ENCODE measurements at regions not wholly inside any gene's neighbourhood (a gene's known extent, or its start where the extent isn't known, plus 50 kb on each side); places are given as distances from the start of the nearest gene placed in this dataset.
"Not testable (repeated sequence)": the region's sequence is repeated elsewhere in the genome, so short reads cannot be mapped to it uniquely, and the experiment has no call there.

GRCh38 chr1:24268555-24268954 lies 50.6 kb upstream of the GRHL3 start:
- DNase-seq (ENCODE audit: low spot score), result not testable (repeated sequence)

GRCh38 chr1:24266998-24267397 lies 52.2 kb upstream of the GRHL3 start:
- DNase-seq (ENCODE audit: low spot score), result no peak

DNA sequence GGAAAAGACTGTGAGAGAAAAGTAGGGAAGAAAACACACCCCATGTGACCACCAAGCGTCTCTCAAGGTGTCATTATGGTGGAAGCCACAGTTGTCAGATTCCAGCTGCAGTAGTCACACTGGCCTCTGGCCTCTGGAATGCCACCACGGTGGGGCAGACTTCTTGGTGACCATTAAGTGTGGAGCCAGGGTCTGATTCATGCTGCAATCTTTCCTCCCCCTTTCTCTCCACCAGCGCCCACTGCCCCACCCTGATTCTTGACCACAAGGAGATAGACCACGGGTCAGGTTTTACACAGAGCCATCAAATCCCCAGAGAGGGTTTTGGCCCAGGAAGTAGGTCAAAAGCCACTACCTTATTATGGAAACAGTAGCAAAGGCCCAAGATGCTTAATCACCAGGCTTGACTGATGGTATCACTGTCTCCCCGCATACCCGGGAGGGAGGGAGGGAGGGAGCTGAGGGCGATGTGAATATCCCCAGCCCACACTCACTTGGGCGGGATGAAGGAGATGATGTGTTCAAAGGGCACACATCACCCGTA lies 52.7 kb upstream of the GRHL3 start:
- DNase-seq (ENCODE audit: low spot score), result peak; percentile 85

DNA sequence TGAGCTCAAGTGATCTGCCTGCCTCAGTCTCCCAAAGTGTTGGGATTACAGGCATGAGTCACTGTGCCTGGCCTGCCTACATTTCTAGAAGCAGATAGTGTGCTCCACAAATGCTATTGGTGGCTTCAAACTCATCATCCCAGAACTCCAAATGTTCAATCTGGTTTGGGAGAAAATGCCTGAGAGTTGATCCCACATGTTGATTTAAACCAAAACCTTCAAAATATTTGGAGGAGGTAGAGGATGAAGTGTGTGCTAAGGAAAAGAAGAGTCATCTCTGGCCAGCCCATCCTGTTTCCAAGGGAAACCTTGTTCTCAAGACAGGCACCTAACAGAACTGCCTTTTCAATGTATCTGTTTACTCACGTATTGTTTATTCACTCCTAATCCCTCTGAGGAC lies 55.4 kb upstream of the GRHL3 start:
- DNase-seq (ENCODE audit: low spot score), result no peak

- no peak for DNase-seq (ENCODE audit: low spot score)
Observed at GRCh38 chr1:24263211-24263610, 55.9 kb upstream of the GRHL3 start.

DNA sequence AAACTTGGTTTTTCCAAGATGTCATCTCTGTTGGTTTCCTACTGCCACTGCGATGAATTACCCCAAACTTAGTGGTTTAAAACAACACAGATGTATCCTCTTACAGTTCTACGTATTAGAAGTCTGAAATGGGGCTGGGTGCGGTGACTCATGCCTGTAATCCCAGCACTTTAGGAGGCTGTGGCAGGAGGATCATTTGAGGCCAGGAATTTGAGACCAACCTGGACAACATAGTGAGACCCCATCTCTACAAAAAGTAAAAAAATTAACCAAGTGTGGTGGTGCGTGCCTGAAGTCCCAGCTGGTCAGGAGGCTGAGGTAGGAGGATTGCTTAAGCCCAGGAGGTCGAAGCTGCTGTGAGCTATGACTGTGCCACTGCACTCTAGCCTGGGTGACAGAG lies 57.2 kb upstream of the GRHL3 start:
- DNase-seq (ENCODE audit: low spot score), result no peak

DNA sequence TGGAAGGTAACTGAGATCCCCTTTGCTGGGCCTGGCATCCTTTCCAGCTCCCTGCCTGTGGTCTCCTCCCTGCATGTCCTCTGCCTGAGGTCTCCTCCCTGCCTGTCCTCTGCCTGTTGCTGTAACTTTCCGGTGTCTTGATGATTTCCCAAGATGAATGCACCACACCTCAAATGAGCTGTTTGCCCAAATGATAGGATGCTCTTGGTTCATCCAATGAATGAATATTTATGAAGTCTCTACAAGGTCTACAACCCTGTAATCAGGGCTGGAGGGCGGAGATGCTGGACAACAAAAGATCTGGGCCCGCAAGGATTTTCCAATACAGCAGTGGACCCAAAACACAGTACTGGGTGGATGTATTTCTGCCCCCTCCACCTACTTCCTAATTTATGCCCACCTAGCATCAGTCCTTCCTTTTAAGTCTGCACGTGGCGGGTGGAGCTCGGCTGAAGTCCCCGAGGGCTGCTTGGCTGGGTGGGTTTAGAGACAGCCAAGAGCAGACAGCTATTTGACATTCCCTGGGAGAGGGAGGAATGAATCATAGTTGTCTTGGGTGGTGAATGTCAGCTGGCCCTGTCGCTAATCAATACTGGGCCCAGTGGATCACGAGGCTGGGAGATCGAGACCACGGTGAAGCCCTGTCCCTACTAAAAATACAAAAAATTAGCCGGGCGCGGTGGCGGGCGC lies 60.3 kb upstream of the GRHL3 start:
- DNase-seq (ENCODE audit: low spot score), result no peak

- DNase-seq (ENCODE audit: low spot score), result no peak
Observed at GRCh38 chr1:24257373-24257772, 61.8 kb upstream of the GRHL3 start.

GRCh38 chr1:24256687-24257086 lies 62.5 kb upstream of the GRHL3 start:
- DNase-seq (ENCODE audit: low spot score), result no peak

DNA sequence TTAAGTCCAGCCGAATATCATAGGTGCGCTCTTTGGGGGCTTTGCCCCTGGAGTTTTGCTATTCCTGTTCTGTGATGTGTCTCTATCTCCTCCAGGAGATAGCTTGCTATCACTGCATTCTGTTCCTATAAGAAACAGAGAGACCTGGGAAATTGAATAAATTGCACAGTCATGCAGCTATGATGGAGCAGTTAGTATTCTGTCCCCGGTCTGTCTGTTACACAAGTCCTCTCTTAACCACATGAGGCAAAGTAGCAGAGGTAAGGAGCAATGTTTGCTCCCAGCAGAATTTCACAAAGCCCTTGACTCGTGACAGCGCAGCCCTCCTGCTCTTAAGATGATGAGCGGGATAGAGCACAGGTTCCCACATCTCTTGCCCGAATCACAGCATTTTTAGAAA lies 63.9 kb upstream of the GRHL3 start:
- no peak for DNase-seq (ENCODE audit: low spot score)

GRCh38 chr1:24254783-24255182 lies 64.4 kb upstream of the GRHL3 start:
- no peak for DNase-seq (ENCODE audit: low spot score)

- DNase-seq (ENCODE audit: low spot score), result no peak
Observed at GRCh38 chr1:24253571-24253970, 65.6 kb upstream of the GRHL3 start.

DNA sequence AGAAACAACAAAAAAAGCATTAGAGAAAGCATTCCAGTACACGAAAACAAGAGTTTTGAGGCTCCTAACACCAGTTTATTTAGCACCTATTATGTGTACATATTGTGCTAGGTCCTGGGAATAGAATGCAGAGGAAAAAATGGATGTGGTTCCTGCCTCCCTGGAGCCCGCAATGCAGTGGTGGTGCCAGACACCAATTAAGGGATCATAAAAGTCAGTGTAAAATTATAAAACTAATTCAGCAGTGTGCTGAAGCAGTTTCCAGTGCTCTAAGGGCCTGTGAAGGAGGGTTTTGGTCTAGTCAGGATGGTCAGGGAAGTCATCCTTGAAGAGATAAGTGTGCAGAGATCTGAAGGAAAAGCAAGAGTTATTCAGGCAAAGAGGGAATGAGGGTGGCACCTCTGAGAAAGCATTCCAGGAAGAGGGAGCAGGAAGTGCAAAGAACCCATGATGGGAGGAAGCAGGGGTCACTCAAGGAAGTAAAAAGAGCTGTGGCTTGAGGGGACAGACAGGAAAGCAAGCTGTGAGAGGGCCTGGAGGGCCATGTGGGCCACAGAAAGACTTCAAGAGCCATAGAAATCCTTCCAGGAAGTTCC lies 65.2 kb upstream of the IFNLR1 start:
- DNase-seq (ENCODE audit: low spot score), result no peak

DNA sequence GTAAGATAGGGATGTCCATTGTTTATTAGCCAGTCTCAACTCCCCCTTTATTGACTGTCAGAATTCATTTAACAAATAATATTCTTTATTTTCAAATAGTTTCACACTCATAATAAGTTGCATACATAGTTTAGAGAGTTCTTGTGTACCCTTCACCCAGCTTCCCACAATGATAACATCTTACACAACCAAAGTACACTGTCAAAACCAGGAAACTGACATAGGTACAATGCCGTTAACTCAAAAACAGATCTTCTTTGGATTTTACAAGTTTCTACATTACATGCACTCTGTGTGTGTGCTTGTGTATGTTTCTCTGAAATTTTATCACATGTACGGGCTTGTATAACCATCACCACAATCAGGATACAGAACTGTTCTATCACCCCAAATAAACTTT lies 64.4 kb upstream of the IFNLR1 start:
- no peak for DNase-seq (ENCODE audit: low spot score)

DNA sequence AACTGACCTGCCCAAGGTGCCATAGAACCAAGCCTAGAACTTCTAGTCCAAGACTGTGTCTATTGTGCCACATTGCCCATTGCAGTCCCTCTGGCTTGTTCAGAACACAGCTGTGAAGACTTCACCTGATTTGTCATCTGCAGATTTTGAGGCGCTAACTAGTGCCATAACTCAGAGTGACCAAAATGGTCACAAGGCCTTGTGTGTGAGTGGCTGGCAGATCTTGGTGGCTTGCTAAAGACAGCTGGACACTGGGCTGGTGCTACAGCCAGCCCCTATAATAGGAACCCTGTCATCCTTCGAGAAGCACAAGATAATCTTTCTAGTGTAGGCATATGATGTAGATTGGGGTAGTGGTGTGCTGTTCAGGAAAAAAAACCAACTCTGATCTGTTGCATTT lies 63.7 kb upstream of the IFNLR1 start:
- no peak for DNase-seq (ENCODE audit: low spot score)

DNA sequence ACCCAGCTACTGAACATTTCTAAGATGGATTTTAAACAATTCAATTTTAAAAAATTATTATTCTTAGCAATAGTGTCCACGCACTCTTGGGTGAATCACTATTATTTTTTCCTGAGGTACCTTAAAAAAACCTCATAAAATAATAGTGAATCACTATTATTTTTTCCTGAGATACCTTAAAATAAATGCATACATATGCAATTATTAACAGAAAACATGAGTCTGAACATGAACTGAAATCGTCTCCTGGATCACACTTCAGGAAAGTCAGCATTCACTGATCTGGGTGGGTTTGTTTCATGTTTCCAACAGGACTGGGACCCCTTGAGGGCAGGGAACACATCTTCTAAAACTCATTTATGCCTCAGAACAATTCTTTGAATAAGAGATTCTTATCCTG lies 63.1 kb upstream of the IFNLR1 start:
- no peak for DNase-seq (ENCODE audit: low spot score)

DNA sequence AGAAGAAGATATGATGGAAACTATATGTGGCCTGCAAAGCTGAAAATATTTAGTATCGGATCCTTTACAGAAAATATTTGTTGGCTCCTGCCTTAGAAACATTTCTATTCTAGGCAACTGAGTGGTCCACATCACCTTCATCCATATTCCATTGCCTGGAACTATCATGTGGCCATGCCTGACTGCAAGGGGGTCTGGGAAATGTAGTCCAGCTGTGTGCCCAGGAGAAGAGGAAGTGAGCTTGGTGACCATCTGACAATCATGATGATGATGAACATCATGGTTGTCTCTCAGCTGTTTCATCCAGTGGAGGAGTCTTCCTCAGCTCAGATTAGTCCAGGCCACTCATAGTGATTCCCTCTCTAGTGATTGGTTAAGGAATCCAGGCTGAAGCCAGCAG lies 61.8 kb upstream of the IFNLR1 start:
- DNase-seq (ENCODE audit: low spot score), result no peak

DNA sequence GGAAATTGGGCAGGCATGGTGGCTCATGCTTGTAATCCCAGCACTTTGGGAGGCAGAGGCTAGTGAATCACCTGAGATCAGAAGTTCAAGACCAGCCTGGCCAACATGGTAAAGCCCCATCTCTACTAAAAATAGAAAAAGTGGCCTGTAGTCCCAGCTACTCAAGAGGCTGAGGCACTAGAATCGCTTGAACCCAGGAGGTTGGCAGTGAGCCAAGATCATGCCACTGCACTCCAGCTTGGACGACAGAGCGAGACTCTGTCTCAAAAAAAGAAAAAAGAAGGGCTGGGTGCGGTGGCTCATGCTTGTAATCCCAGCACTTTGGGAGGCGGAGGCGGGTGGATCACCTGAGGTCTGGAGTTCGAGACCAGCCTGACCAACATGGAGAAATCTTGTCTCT lies 60.2 kb upstream of the IFNLR1 start:
- not testable (repeated sequence) for DNase-seq (ENCODE audit: low spot score)

DNA sequence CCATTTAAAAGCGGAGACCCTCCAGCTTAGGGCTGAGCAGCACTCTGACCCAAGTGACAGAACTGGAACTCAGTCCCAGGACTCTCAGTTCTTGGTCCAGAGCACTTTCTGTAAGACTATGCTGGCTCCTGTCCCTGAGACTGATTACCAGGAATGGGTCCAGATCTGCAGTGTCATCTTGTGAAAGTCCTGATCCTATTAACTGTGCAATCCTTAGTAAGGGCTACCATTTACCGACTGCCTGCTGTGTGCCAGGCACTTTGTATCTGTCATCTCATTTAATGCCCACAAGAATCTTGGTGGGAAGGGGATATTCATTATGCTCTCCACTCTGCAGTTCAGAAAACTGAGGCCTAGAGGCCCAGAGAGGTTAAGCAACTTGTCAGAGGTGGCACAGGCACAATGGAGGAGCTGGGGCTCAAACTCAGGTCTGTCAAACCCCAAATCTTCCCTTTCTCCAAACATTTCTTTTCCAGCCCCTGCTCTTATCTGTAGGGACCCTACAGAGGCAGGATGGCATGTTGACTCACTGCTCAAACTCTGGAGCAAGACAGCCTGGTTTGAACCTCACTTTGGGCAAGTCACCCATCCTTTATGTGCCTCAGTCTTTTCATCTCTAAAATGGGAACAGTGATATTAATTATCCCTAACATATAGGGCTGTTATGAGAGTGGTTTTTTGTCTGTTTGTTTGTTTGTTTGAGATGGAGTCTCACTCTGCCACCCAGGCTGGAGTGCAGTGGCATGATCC lies 57.6 kb upstream of the IFNLR1 start:
- no peak for DNase-seq (ENCODE audit: low spot score)

GRCh38 chr1:24237750-24238395 lies 50.8 kb upstream of the IFNLR1 start:
- no peak for DNase-seq (ENCODE audit: low spot score)

DNA sequence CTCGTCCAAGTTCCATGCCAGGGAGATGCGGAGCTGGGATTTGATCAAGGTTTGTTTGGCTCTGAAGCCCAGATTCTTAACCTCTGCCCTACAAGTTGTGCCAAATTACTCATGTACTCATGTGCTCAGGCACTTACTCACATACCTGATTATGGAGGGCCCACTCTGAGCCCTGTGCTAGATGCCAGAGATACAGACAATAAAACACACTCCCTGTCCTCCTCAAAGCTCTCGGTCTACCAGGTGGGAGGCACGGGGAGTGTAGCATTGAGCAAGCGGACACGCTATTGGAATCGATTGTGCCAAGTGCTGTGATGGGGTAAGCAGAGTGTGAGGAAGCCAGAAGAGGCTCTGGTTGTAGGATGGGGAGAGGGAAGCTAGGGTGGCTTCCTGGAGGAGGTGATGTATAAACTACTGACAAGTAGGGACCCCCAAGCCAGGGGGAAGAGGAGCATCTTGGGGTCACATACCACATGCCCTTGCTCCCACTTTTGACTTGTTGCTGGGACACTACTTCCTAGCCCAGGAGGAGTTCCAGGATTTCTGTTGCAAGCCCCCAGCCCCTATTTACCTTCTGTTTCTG lies 49.8 kb upstream of the IFNLR1 start:
- DNase-seq (ENCODE audit: low spot score), result peak; percentile 56
